Esophagus (tissue), 2 donors: ENCODE measurements at regions not wholly inside any gene's neighbourhood (a gene's known extent, or its start where the extent isn't known, plus 50 kb on each side); places are given as distances from the start of the nearest gene placed in this dataset.
"Not testable (repeated sequence)": the region's sequence is repeated elsewhere in the genome, so short reads cannot be mapped to it uniquely, and the experiment has no call there.

Experiments
- H3K27ac ChIP-seq, 2 donors: one replicate each; pipeline ENCODE4 v1.5.1; 2013; ENCODE audit warnings: low read depth in 2 of 2, mild to moderate bottlenecking in 2 of 2, inconsistent platforms in 1 of 2, low read length in 1 of 2, moderate library complexity in 1 of 2
- H3K27me3 ChIP-seq, 2 donors: one replicate each; pipeline ENCODE4 v1.6.1; 2013; ENCODE audit warnings: low read length in 2 of 2, control low read depth in 1 of 2, mild to moderate bottlenecking in 1 of 2; ENCODE audit not compliant: insufficient read depth in 2 of 2, control insufficient read depth in 1 of 2
- H3K36me3 ChIP-seq, 2 donors: one replicate each; pipeline ENCODE4 v1.6.1; 2013; ENCODE audit warnings: low read length in 1 of 2; ENCODE audit not compliant: control insufficient read depth in 2 of 2, insufficient read depth in 2 of 2
- H3K4me1 ChIP-seq, 2 donors: one replicate each; pipeline ENCODE4 v1.6.1; 2013; ENCODE audit warnings: low read length in 1 of 2; ENCODE audit not compliant: control insufficient read depth in 2 of 2, insufficient read depth in 2 of 2
- H3K4me3 ChIP-seq, 2 donors: one replicate each; pipeline ENCODE4 v1.5.1; 2013; ENCODE audit warnings: low read length in 2 of 2, mild to moderate bottlenecking in 2 of 2, low read depth in 1 of 2, moderate library complexity in 1 of 2
- H3K9me3 ChIP-seq, 2 donors: one replicate each; pipeline ENCODE4 v1.6.1; 2013; ENCODE audit warnings: mild to moderate bottlenecking in 2 of 2, low read depth in 1 of 2, low read length in 1 of 2, moderate library complexity in 1 of 2; ENCODE audit not compliant: control insufficient read depth in 2 of 2, insufficient read depth in 1 of 2
- WGBS, 2 donors: extraction: QIAGEN DNeasy Blood & Tissue Kit; methylation state at CpG; one replicate each; pipeline ENCODE4 v1.1.7; 2013; 5-methylcytosine and 5-hydroxymethylcytosine counted together
- donor health status: healthy with polysubstance abuse.
- donor health status: Bipolar disorder and iron deficiency.

DNA sequence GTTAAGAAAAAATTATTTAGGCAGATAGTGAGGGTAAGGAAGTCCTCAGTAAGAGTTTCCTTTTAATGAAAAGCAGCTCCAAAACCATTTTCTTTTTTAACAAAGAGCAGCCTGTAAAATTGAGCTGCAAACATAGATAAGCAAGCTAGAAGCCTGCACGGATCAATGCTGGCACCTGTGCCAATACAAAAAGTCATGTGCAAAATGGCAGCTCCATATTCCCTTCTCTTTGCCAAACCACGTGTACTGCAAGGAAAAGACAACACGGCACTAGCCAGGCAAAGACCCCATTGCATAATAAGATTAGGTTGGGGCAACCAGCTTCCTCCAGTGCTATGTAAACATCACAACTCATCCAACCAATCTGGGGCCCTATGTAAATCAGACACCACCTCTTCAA is 268.4 kb upstream of the INTU start:
- Histone ChIP-seq H3K4me3 (no peak overlapping the region), H3K9me3 (no peaks in the 10 kb centered on the region)
- 54 to 64% methylated on average over 3 of the region's 3 CpGs for WGBS, 2 donors

DNA sequence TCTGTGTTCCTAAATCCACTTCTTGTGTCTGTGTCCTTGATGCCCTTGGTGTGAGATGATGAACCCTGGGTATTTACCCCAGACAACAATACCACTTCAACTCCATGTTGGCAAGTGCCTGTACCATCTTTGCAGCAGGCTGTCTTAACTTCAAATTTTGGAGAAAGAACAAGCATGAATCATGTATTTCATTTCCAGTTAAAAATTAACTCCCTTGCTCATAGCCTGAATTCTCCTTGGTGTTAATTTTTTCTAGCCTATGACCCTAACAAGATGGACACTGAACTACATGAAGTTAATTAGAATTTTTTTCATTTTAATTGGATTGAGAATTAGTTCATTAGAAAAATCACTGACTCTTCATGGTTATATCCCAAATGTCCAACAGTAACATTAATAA is 267.8 kb upstream of the INTU start:
- Histone ChIP-seq H3K27me3 (no peaks in the 10 kb centered on the region), H3K36me3 (no peaks in the 10 kb centered on the region), H3K9me3 (no peaks in the 10 kb centered on the region), H3K27ac (no peak overlapping the region), H3K4me3 (no peak overlapping the region), H3K4me1 (no peaks in the 10 kb centered on the region)

More for the DNA sequence above, 268.4 kb upstream of the INTU start:
- Histone ChIP-seq H3K36me3 (no peaks in the 10 kb centered on the region), H3K27me3 (no peaks in the 10 kb centered on the region), H3K4me1 (no peaks in the 10 kb centered on the region), H3K27ac (no peak overlapping the region)

DNA sequence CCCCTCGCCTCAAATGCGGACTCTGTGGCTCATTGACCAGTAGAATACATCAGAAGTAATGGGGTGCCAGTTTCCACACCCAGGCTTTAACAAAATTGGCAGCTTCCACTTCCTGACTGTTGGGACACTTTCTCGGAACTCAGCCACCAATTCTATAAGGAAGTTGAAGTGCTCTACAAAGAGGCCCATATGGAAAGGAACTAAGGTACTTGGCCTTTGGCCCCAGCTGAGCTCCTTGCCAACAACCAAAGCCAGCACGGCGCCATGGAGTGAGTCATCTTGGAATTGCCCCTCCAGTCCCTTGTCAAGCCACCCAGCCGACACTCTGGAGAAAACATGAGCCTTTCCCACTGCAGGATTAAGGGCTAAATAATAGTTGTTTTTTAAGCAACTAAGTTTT is 262.2 kb upstream of the INTU start:
- H3K9me3 ChIP-seq = no peaks in the 10 kb centered on the region
- no peak overlapping the region for H3K4me3 ChIP-seq
- no peaks in the 10 kb centered on the region for H3K36me3 ChIP-seq
- H3K4me1 ChIP-seq = no peaks in the 10 kb centered on the region
- WGBS, 2 donors = 48 to 52% methylated on average over 6 of the region's 6 CpGs
- H3K27ac ChIP-seq = no peak overlapping the region
- H3K27me3 ChIP-seq = no peaks in the 10 kb centered on the region

DNA sequence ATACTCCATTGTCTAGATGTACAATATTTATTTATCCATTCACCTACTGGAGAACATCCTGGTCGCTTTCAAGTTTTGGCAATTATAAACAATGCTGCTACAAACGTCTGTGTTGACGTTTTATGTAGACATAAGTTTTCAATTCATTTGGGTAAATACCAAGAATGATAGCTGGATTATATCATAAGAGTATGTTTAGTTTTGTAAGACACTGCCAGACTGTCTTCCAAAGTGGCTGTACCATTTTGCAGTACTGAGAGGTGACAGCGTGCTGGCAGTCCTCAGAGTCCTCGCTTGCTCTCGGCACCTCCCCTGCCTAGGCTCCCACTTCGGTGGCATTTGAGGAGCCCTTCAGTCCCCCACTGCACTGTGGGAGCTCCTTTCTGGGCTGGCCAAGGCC is 253.3 kb upstream of the INTU start:
- H3K4me1 ChIP-seq = no peaks in the 10 kb centered on the region
- WGBS, 2 donors = 55 to 65% methylated on average over 7 of the region's 7 CpGs
- H3K27me3 ChIP-seq = no peaks in the 10 kb centered on the region
- no peaks in the 10 kb centered on the region for H3K36me3 ChIP-seq
- no peak overlapping the region for H3K27ac ChIP-seq
- H3K4me3 ChIP-seq = no peak overlapping the region
- H3K9me3 ChIP-seq = no peaks in the 10 kb centered on the region

DNA sequence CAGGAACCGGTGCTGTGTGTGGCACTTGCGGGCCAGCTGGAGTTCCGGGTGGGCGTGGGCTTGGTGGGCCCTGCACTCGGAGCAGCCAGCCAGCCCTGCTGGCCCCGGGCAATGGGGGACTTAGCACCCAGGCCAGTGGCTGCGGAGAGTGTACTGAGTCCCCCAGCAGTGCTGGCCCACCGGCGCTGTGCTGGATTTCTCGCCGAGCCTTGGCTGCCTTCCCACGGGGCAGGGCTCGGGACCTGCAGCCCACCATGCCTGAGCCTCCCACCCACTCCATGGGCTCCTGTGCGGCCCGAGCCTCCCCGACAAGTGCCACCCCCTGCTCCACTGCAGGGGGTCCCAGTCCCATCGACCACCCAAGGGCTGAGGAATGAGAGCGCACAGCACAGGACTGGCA is 252.8 kb upstream of the INTU start:
- not testable (repeated sequence) for H3K4me1 ChIP-seq, H3K9me3 ChIP-seq
- 84 to 89% methylated on average over 18 of the region's 18 CpGs for WGBS, 2 donors

DNA sequence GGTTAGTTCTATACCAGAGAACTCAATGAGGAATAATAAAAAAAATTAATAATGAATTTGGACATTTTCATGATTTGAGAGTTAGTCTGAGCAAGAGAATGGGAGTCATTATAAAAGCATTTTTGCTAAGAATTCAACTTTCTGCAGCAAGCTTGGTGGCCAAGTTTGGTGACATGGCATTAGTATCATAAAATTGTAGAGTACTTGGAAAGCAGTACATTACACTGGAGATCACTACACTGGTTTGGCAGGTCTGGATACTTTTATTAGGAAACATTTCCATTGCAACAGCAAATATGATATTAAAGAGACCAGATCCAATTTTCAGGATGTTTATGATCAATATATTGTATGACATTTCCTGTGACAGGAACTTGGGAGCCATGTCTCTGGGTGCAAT is 249.1 kb upstream of the INTU start:
- Histone ChIP-seq H3K4me1 (no peaks in the 10 kb centered on the region), H3K27ac (no peak overlapping the region), H3K36me3 (no peaks in the 10 kb centered on the region), H3K9me3 (no peaks in the 10 kb centered on the region), H3K27me3 (no peaks in the 10 kb centered on the region), H3K4me3 (no peak overlapping the region)

More for the DNA sequence above, 252.8 kb upstream of the INTU start:
- H3K27me3 ChIP-seq, H3K4me3 ChIP-seq, H3K27ac ChIP-seq, H3K36me3 ChIP-seq: not testable (repeated sequence)

DNA sequence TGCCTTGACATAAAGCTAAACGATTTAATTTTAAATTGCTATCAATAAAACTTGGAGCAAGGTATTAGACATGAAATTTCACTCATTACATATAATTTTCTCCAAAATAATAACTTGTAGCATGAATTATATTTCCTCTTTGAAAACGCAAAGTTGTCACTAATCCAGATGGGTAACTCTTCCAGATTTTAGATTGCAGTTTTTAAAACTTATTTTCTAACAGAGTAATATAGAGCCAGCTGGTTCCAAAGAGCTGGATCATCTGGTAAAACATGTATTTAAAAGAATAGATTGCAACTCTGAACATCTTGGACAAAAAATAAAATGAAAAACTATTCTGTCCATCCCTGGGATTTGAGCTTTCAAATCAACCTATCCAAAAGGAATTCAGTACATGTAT is 238.2 kb upstream of the INTU start:
- no peaks in the 10 kb centered on the region for H3K36me3 ChIP-seq
- H3K27ac ChIP-seq = no peak overlapping the region
- no peak overlapping the region for H3K4me3 ChIP-seq
- no peaks in the 10 kb centered on the region for H3K27me3 ChIP-seq
- no peaks in the 10 kb centered on the region for H3K4me1 ChIP-seq
- WGBS, 2 donors = 57 to 63% methylated on average over 2 of the region's 2 CpGs
- no peaks in the 10 kb centered on the region for H3K9me3 ChIP-seq

DNA sequence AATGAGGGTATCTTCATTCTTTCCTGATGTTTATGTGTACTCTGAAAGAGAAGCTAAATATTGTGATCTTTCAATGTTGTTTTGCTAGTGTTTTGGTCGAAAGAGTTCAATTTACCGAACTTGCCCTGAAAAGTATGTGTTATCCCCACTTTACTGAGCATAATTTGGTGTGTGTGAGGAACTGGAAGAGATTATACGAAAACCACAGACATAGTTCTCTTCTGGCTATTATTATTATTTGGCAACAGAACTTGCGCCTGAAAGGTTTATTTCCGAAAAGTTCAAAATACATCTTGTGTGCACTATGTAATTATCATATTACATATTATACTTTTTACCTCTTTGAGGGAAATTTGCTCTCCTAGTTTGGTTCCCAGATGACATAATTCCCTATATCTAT is 232.5 kb upstream of the INTU start:
- H3K4me1 ChIP-seq = no peaks in the 10 kb centered on the region
- no peak overlapping the region for H3K4me3 ChIP-seq
- H3K36me3 ChIP-seq = no peaks in the 10 kb centered on the region
- no peaks in the 10 kb centered on the region for H3K9me3 ChIP-seq
- H3K27ac ChIP-seq = no peak overlapping the region
- WGBS, 2 donors = 86 to 91% methylated on average over 5 of the region's 5 CpGs
- no peaks in the 10 kb centered on the region for H3K27me3 ChIP-seq

DNA sequence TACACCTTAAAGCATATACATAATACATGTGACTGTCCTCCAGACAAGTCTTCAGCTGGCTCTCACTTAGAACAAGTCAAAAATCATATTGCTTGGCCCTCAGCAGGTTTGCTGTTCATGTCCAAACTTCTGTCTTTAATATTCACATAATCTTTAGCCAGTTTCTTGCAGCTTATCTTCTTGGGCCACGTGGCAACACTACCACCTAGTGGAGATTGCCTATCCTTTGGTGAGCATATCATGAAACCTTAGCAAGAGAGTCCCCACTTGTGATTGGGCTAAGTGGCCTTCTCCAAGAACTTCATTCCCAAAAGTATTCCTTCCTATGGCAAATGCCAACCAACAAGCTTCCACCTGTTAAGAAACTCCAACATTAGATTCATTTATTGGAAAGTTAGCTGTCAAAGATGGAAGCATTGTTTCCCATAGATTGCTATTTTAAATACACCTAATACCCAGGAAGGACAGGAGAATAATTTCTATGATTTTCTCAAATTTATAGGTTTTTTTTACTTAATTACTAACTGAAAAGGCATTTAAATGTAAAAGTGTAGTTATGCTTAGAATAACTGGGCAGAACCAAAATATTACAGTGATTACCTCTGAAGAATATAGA is 231.9 kb upstream of the INTU start:
- 6 to 15% methylated on average over 1 of the region's 1 CpG for WGBS, 2 donors
- Histone ChIP-seq H3K27me3 (no peaks in the 10 kb centered on the region), H3K9me3 (no peaks in the 10 kb centered on the region), H3K4me3 (no peak overlapping the region), H3K36me3 (no peaks in the 10 kb centered on the region), H3K4me1 (no peaks in the 10 kb centered on the region), H3K27ac (no peak overlapping the region)

DNA sequence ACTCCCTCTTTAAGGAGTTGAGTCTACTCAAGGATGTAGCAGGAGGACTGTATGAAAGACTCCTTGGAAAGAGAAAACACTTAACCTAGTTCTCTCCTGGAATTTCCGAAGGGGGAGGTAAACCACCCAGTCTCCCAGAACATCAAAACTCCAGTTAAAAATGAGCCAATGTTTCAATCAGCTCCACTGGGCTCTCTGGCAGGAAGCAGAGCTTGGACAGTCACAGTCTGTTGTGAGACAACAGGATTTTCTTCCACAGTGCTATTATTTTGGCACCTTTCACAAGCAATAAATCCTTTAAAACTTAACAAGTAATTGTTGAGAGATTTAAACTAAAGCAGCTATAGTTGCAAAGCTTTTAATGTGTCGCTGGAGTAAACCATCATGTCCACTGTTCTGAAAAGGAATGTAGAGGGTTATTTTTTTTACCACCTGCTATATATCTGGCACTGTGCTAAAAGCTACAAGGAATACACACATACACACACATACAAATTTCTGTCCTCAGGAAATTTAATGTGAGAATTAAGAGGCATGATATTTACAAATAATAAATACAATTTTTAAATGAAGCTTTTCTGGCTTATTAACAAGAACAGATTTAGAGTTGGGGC is 229.2 kb upstream of the INTU start:
- no peaks in the 10 kb centered on the region for H3K36me3 ChIP-seq
- WGBS, 2 donors = 37 to 38% methylated on average over 2 of the region's 2 CpGs
- no peaks in the 10 kb centered on the region for H3K9me3 ChIP-seq
- no peaks in the 10 kb centered on the region for H3K4me1 ChIP-seq
- no peaks in the 10 kb centered on the region for H3K27me3 ChIP-seq
- H3K27ac ChIP-seq = no peak overlapping the region
- H3K4me3 ChIP-seq = no peak overlapping the region
